WTC11 (cell line): ENCODE measurements at regions not wholly inside any gene's neighbourhood (a gene's known extent, or its start where the extent isn't known, plus 50 kb on each side); places are given as distances from the start of the nearest gene placed in this dataset.

Experiments used
- ATAC-seq: fragments of 200-7000 bp; cut with Tn5 transposase; 2 replicates; pipeline ENCODE4 v1.10.0; 2021; ENCODE audit warnings: mild to moderate bottlenecking, moderate library complexity
- CTCF ChIA-PET: fragments of 300-600 bp; sonication (Branson Sonifier 250); formaldehyde crosslinking; loops from one replicate; lab custom pipeline; 2021; ENCODE audit warnings: antibody characterized with exemption; lab: Charles Lee
- POLR2A ChIA-PET: fragments of 350-600 bp; sonication (Branson Sonifier 250); formaldehyde crosslinking; loops from one replicate; lab custom pipeline; 2021; ENCODE audit warnings: antibody characterized with exemption; lab: Charles Lee
- DNase-seq: peaks from one replicate; pipeline ENCODE4 v3.0.0; 2021; ENCODE audit warnings: low spot score
- H3K27ac Mint-ChIP-seq: 2 replicates; pipeline ENCODE4 v1.8.0; 2021; ENCODE audit warnings: mixed read lengths
- H3K27me3 Mint-ChIP-seq: 2 replicates; pipeline ENCODE4 v1.8.0; 2021; ENCODE audit warnings: low read depth, mild to moderate bottlenecking, moderate library complexity, mixed read lengths
- H3K36me3 Mint-ChIP-seq: 2 replicates; pipeline ENCODE4 v1.8.0; 2021; ENCODE audit warnings: mixed read lengths
- H3K4me1 Mint-ChIP-seq: 2 replicates; pipeline ENCODE4 v1.8.0; 2022; ENCODE audit warnings: mixed read lengths
- H3K4me3 Mint-ChIP-seq: 2 replicates; pipeline ENCODE4 v1.8.0; 2021; ENCODE audit warnings: mild to moderate bottlenecking, moderate library complexity, mixed read lengths
- H3K9me3 Mint-ChIP-seq: 2 replicates; pipeline ENCODE4 v1.8.0; 2021; ENCODE audit warnings: mixed read lengths
- ATF1 ChIP-seq: sonication (generic); formaldehyde crosslinking; IDR thresholded peaks from 2 replicates; pipeline ENCODE4 v1.8.1; 2023; ENCODE audit warnings: mild to moderate bottlenecking, moderate library complexity, missing genetic modification reagents
- CREM ChIP-seq: sonication (generic); formaldehyde crosslinking; IDR thresholded peaks from 2 replicates; pipeline ENCODE4 v1.8.1; 2022; ENCODE audit warnings: mild to moderate bottlenecking, missing genetic modification reagents, moderate library complexity
- E2F5 ChIP-seq: sonication (generic); formaldehyde crosslinking; IDR thresholded peaks from 2 replicates; pipeline ENCODE4 v1.8.1; 2022; ENCODE audit warnings: mild to moderate bottlenecking, moderate library complexity, missing genetic modification reagents
- ELF4 ChIP-seq: sonication (generic); formaldehyde crosslinking; IDR thresholded peaks from 2 replicates; pipeline ENCODE4 v1.8.1; 2022; ENCODE audit warnings: low read depth, mild to moderate bottlenecking, moderate library complexity, missing genetic modification reagents
- ETV6 ChIP-seq: sonication (generic); formaldehyde crosslinking; IDR thresholded peaks from 2 replicates; pipeline ENCODE4 v1.8.1; 2022; ENCODE audit warnings: mild to moderate bottlenecking, missing genetic modification reagents
- FOXP4 ChIP-seq: sonication (generic); formaldehyde crosslinking; IDR thresholded peaks from 2 replicates; pipeline ENCODE4 v1.8.0; 2022; ENCODE audit warnings: mild to moderate bottlenecking, missing genetic modification reagents
- HMGA2 ChIP-seq: fragments of 250-450 bp; sonication (Bioruptor Pico); IDR thresholded peaks from 2 replicates; pipeline ENCODE4 v1.4.0; 2021; ENCODE audit warnings: mild to moderate bottlenecking, moderate library complexity
- IRF2 ChIP-seq: sonication (generic); formaldehyde crosslinking; IDR thresholded peaks from 2 replicates; pipeline ENCODE4 v1.8.0; 2022; ENCODE audit warnings: low read depth, missing genetic modification reagents, borderline replicate concordance
- JUN ChIP-seq: sonication (generic); formaldehyde crosslinking; IDR thresholded peaks from 2 replicates; pipeline ENCODE4 v1.8.0; 2023; ENCODE audit warnings: mild to moderate bottlenecking, missing genetic modification reagents
- KAT7 ChIP-seq: sonication (generic); formaldehyde crosslinking; IDR thresholded peaks from 2 replicates; pipeline ENCODE4 v1.8.1; 2023; ENCODE audit warnings: missing genetic modification reagents, mild to moderate bottlenecking, borderline replicate concordance
- PRDM15 ChIP-seq: sonication (generic); formaldehyde crosslinking; IDR thresholded peaks from 2 replicates; pipeline ENCODE4 v1.8.0; 2022; ENCODE audit warnings: missing genetic modification reagents
- PREB ChIP-seq: sonication (generic); formaldehyde crosslinking; IDR thresholded peaks from 2 replicates; pipeline ENCODE4 v1.8.1; 2022; ENCODE audit warnings: mild to moderate bottlenecking, missing genetic modification reagents, moderate library complexity, borderline replicate concordance
- PRRX2 ChIP-seq: fragments of 250-450 bp; sonication (Bioruptor Pico); IDR thresholded peaks from 2 replicates; pipeline ENCODE4 v1.8.0; 2021; ENCODE audit warnings: mild to moderate bottlenecking
- TP53 ChIP-seq: sonication (generic); formaldehyde crosslinking; IDR thresholded peaks from 2 replicates; pipeline ENCODE4 v1.8.1; 2023; ENCODE audit warnings: mild to moderate bottlenecking, missing genetic modification reagents
- ZNF281 ChIP-seq: sonication (generic); formaldehyde crosslinking; IDR thresholded peaks from 2 replicates; pipeline ENCODE4 v1.8.0; 2023; ENCODE audit warnings: mild to moderate bottlenecking, missing genetic modification reagents
- ZNF317 ChIP-seq: sonication (generic); formaldehyde crosslinking; IDR thresholded peaks from 2 replicates; pipeline ENCODE4 v1.8.1; 2023; ENCODE audit warnings: low read depth, mild to moderate bottlenecking, moderate library complexity, missing genetic modification reagents, borderline replicate concordance
- ZNF396 ChIP-seq: fragments of 250-450 bp; sonication (Bioruptor Pico); IDR thresholded peaks from 2 replicates; pipeline ENCODE4 v1.8.0; 2021; ENCODE audit warnings: mild to moderate bottlenecking, moderate library complexity, borderline replicate concordance
- ZNF416 ChIP-seq: fragments of 250-450 bp; sonication (Bioruptor Pico); IDR thresholded peaks from 2 replicates; pipeline ENCODE4 v1.9.0; 2021; ENCODE audit warnings: mild to moderate bottlenecking, inconsistent platforms
- ZNF423 ChIP-seq: fragments of 250-450 bp; sonication (Bioruptor Pico); IDR thresholded peaks from 2 replicates; pipeline ENCODE4 v2.1.2; 2022; ENCODE audit warnings: mild to moderate bottlenecking, moderate library complexity
- ZNF512 ChIP-seq: sonication (generic); formaldehyde crosslinking; IDR thresholded peaks from 2 replicates; pipeline ENCODE4 v1.8.1; 2022; ENCODE audit warnings: missing genetic modification reagents, borderline replicate concordance

- ChIA-PET CTCF (no interaction called here), POLR2A (no interaction called here)
- no peaks in the 10 kb centered on the region; the same call in none of the 2 replicates for H3K27me3 Mint-ChIP-seq
- TF ChIP-seq ELF4 (CRISPR knock-in tag) = no peak
- no peak for TF ChIP-seq ZNF281
- TF ChIP-seq PREB (CRISPR knock-in tag) = no peak
- no peak for TF ChIP-seq ZNF416 (CRISPR knock-in tag)
- no peak for TF ChIP-seq PRDM15 (CRISPR knock-in tag)
- no peak for TF ChIP-seq JUN (CRISPR knock-in tag)
- TF ChIP-seq ZNF317 = no peak
- TF ChIP-seq ATF1 (CRISPR knock-in tag) = no peak
- TF ChIP-seq ETV6 (CRISPR knock-in tag) = no peak
- no peak overlapping the region for H3K27ac Mint-ChIP-seq
- H3K9me3 Mint-ChIP-seq = peaks cover 29% of the 10 kb centered on the region
- H3K36me3 Mint-ChIP-seq = peaks cover 4% of the 10 kb centered on the region
- DNase-seq = no peak
- no peak for ATAC-seq
- H3K4me1 Mint-ChIP-seq = no peaks in the 10 kb centered on the region
- no peak overlapping the region for H3K4me3 Mint-ChIP-seq
These were observed 166.8 kb upstream of the TBX3 start for GRCh38 chr12:114850661-114851275.

GRCh38 chr12:114848666-114849065, 164.7 kb upstream of the TBX3 start:
- DNase-seq (no peak), ATAC-seq (no peak)
- ChIA-PET CTCF (no interaction called here), POLR2A (no interaction called here)
- H3K9me3 Mint-ChIP-seq = peaks cover 8% of the 10 kb centered on the region
- H3K27ac Mint-ChIP-seq = no peak overlapping the region
- no peaks in the 10 kb centered on the region for H3K27me3 Mint-ChIP-seq
- no peaks in the 10 kb centered on the region for H3K4me1 Mint-ChIP-seq
- H3K36me3 Mint-ChIP-seq = no peaks in the 10 kb centered on the region
- no peak overlapping the region for H3K4me3 Mint-ChIP-seq
- TF ChIP-seq ZNF512 (no peak), ZNF423 (no peak), FOXP4 (CRISPR knock-in tag) (no peak), CREM (CRISPR knock-in tag) (no peak), E2F5 (no peak), TP53 (CRISPR knock-in tag) (no peak), PRRX2 (no peak), IRF2 (CRISPR knock-in tag) (no peak), HMGA2 (no peak), ZNF396 (no peak), KAT7 (CRISPR knock-in tag) (no peak)
